Left forelimb (tissue), 1 donor: ENCODE measurements at regions not wholly inside any gene's neighbourhood (a gene's known extent, or its start where the extent isn't known, plus 50 kb on each side); places are given as distances from the start of the nearest gene placed in this dataset.

Source experiments
- DNase-seq: peaks from one replicate; pipeline ENCODE4 v3.0.0-alpha.2; 2018; ENCODE audit warnings: low spot score

DNA sequence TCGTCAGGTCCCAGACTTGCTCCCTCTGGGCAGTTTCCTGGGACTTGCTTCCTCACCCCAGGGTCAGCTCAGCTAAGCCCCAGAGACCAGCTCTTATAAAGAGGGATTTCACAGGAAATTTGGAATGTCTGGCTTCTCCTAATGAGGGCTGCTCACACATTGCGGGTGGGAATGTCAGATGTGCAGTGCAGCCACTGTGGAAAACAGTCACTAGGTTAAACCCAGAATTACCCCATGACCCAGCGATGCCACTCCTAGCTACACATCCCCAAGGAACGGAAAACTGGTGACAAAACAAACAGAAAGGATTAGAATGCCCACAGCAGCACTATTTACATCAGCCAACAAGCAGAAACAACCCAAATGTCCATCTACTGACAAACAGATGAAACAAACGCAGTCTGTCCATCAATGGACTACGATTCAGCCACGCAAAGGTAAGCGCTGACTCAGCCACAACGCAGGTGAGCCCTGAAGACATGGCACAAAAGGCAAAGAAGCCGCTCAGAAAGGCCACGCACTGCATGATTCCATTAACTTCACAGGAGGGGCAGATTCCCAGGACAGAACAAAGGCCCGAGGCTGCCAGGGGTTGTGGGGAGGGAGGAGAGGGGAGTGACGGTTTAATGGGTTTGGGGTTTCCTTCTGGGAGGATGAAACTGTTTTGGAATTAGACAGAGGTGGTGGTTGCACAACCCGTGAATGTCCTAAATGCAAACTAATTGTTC is 63.0 kb downstream of the NCOR2 start:
- no peak for DNase-seq

- no peak for DNase-seq
These were observed 64.1 kb downstream of the NCOR2 start for GRCh38 chr12:124503305-124503704.

- no peak for DNase-seq
These were observed 65.0 kb downstream of the NCOR2 start for GRCh38 chr12:124502379-124502778.

GRCh38 chr12:124501827-124502226 is 65.6 kb downstream of the NCOR2 start:
- DNase-seq, result no peak

- DNase-seq, result no peak
These were observed 66.3 kb downstream of the NCOR2 start for GRCh38 chr12:124501112-124501561.

GRCh38 chr12:124499898-124500244 is 67.5 kb downstream of the NCOR2 start:
- DNase-seq, result no peak

DNA sequence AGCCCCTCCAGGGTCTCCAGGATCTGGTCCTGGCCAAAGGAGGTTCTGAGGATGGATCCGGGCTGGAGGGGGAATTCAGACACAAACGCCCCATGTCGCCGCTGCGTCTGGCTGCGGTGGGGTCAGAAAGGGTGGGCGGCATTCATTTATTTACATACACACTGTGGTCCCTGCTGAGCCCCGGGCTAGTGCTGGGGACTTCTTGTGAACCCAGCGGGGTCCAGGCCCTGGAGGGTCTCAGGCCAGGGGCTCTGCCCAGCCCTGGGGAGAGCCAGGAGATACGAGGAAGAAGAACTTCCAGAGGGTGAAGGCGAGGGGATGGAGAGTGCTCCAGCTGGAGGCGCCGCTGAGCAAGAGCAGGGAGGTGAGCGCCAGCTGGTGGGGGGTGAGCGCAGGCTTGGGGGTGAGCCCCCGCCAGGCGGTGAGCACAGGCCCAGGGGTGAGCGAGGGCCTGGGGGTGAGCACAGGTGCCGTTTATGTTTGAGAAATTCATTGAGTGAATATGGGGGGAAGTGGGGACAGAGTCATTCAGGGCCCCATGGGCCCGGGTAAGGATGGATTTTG is 68.1 kb downstream of the NCOR2 start:
- no peak for DNase-seq

GRCh38 chr12:124498275-124499189 is 68.9 kb downstream of the NCOR2 start:
- no peak for DNase-seq

DNA sequence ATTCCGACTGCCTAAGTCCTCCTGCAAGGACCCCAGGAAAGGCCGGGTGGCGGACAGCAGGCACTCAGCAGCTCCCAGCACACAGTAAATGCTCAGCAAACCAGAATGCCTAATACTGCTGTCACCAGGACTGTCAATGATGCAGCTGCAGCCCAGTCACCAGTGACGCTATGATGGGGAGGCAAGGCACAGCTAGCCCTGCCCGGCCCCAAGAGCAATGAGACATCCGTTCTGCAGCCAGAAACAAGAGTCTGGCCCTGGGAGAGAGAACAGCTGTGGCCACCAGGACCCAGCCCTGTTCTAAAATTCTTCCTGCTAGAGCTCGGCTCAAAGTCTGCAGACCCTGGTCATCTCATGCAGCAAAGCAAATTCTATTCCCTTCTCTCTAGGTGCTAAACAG is 69.8 kb downstream of the NCOR2 start:
- DNase-seq, result no peak

DNA sequence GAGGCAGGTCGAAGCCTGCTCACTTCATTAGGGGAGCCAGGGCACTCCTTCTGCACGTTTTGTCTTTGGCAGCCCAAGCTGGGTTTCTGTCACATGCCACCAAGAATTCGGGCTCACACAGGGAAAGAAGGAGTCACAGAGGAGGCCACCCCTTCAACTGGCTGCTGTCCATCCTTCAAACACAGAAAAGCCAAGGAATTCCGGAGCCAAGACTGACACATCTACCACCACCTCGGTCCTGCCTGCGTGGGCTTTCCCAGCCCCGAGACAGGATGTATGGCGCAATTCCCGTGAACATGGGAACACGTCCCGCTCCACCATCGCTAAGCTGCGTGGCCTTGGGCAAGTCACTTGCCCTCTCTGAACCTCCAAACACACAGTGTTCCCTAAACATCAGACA is 70.4 kb downstream of the NCOR2 start:
- DNase-seq, result no peak

DNA sequence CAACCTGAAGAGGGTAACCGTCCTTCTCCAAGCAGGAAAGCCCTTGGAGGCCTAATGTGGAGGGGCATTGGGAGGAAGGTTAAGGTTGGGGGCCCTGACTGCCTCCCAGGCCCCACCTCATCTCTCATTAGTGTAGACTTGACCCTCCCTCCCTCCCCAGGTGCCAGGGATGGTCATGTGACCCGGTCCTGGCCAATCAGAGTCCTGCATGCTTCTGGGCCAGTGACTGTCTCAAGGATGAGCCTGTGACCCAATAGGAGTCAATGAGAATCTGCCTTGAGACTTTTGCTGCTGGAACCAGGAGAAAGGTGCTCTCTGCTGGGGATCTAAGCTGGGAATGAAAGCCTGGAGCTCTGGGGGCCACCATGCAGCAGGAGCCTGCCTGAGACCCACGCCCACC is 70.8 kb downstream of the NCOR2 start:
- DNase-seq, result no peak

GRCh38 chr12:124495194-124495983 is 72.0 kb downstream of the NCOR2 start:
- DNase-seq, result no peak

GRCh38 chr12:124494751-124495129 is 72.7 kb downstream of the NCOR2 start:
- no peak for DNase-seq

- no peak for DNase-seq
These were observed 73.3 kb downstream of the NCOR2 start for GRCh38 chr12:124493809-124494750.

DNA sequence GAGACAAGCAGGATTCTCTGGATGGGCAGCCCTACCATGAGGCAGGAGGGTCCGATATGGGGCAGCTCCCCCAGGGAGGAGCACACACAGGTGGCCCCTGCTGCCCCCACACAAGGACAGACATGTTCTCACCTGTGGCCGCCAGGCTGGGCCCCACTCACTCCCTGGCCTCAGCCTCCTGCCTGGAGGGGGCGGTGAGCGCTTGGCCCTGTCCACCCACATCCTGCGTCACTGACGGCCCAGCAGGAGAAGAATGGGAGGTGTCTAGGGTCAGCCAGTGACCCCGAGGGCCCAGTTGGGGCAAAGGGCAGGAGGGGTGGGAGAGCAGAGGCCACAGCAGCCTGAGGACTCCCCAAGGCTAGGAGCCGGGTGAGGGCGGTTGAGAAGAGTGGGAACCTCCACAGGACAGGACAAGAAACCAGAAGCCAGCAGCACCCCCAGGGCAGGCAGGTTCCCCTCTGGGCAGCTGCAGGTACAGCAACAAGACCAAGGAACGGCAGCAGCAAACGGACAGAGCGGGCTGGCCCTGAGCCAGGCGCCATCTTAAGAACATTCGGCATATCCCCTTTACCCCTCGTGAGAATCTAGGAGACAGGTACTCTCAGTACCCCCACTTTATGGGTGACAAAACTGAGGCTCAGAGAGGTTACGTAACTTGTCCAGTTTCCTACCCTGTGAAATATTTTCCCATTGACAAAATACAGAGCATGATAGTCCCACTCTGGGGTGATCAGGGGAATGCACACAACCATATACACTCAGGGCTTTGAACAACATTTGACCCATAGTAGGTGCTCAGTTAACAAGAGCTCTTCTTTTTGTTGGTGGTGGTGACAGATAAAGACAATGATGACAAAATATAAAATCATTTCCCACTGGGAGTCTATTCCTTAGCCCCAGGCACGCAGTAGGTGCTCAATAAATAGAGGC is 74.3 kb downstream of the NCOR2 start:
- no peak for DNase-seq

- no peak for DNase-seq
These were observed 75.5 kb downstream of the NCOR2 start for GRCh38 chr12:124491856-124492420.

GRCh38 chr12:124491310-124491709 is 76.1 kb downstream of the NCOR2 start:
- no peak for DNase-seq

GRCh38 chr12:124490584-124491305 is 76.7 kb downstream of the NCOR2 start:
- no peak for DNase-seq
